Femur (tissue), 1 donor: ENCODE measurements at regions not wholly inside any gene's neighbourhood (a gene's known extent, or its start where the extent isn't known, plus 50 kb on each side); places are given as distances from the start of the nearest gene placed in this dataset.
"Not testable (repeated sequence)": the region's sequence is repeated elsewhere in the genome, so short reads cannot be mapped to it uniquely, and the experiment has no call there.

Experiments used
- DNase-seq: peaks from one replicate; pipeline ENCODE4 v3.0.0-alpha.2; 2017

- DNase-seq: no peak
Observed at GRCh38 chrX:125089761-125090445, 229.8 kb upstream of the TEX13C start.

GRCh38 chrX:125093852-125094251 is 225.8 kb upstream of the TEX13C start:
- DNase-seq: no peak

- DNase-seq: no peak
Observed at GRCh38 chrX:125094901-125095300, 224.8 kb upstream of the TEX13C start.

- DNase-seq: no peak
Observed at GRCh38 chrX:125096469-125096868, 223.2 kb upstream of the TEX13C start.

- DNase-seq: no peak
Observed at GRCh38 chrX:125096870-125097269, 222.8 kb upstream of the TEX13C start.

GRCh38 chrX:125101971-125102755 is 217.5 kb upstream of the TEX13C start:
- DNase-seq: no peak

DNA sequence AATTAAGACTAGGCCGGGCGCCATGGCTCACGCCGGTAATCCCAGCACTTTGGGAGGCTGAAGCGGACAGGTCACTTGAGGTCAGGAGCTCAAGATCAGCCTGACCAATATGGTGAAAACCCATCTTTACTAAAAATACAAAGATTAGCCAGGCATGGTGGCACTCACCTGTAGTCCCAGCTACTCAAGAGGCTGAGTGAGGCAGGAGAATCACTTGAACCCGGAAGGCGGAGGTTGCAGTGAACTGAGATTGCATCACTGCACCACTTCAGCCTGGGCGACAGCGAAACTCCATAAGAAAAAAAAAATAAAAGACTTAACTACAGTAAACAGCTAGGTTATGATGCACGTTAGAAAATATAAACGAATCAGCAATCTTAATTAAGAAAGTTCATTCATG is 216.0 kb upstream of the TEX13C start:
- DNase-seq: no peak

- no peak for DNase-seq
Observed at GRCh38 chrX:125108921-125109320, 210.8 kb upstream of the TEX13C start.

DNA sequence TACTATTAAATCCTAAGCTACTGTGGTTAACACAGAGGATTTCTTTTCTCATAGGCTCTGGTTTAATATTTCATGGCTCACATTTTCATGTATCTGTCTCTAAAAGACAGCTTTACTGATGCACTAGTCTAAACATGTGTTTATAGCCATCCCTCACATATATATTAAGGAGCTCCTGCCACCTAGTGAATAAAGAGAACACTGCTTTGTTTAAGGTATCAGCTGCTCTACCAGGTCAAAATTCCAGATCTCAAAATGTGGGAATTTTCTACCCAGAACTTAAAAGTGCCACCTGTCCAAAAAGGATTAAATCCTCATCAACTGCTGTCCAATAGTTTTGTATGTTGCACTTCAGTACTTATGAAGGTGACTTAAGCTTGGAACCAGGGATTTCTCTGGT is 188.5 kb upstream of the TEX13C start:
- DNase-seq: no peak

DNA sequence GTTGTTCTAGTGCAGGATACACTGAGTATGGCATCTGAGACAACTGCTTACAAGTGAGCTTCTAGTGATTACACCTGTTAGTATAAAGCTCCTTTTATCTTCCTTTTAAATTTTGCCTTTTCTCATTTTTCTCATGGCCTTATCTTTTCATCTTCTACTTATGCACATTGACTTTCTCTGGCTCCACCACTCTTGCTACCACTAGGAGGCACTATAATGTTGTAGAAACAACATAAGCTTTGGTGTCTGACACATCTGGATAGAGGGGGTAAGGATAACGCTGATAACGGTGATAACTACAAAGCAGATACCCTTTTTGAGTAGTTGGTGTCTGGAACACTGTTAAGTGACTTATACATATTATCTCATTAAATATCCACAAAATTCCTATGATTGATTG is 187.4 kb upstream of the TEX13C start:
- no peak for DNase-seq

GRCh38 chrX:125137521-125137920 is 182.2 kb upstream of the TEX13C start:
- DNase-seq: no peak

DNA sequence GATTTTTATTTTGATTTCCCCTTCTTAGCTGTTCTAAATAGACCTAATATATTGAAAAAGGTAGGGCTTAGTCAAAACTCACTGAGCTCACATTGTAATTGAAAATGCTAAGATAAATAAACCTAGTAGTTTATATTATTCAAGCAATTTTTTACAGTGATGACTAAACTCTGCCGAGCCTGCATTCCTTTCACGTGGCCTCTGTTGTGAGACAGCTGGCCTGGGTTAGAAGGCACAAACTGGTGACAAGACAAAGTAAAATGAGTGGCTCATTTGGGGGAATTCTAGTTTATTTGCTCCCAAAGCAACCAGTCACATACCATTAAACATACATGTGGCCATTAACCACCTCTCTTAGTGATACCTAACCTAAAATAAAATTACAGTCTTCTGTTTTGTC is 169.4 kb upstream of the TEX13C start:
- no peak for DNase-seq

- DNase-seq: no peak
Observed at GRCh38 chrX:125151146-125151545, 168.5 kb upstream of the TEX13C start.

DNA sequence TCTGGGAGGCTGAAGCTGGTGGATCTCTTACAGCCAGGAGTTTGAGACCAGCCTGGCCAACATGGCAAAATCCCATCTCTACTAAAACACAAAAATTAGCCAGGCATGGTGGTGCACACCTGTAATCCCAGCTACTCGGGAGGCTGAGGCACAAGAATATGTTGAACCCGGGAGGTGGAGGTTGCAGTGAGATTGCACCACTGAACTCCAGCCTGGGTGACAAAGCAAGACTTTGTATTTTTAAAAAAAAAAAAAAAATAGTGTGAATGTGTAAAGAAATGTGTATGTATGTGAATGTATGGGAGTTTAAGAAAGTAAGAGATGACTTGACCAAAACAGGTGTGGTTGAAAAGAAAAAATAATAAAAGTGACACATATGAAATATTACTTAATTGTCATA is 167.7 kb upstream of the TEX13C start:
- no peak for DNase-seq

DNA sequence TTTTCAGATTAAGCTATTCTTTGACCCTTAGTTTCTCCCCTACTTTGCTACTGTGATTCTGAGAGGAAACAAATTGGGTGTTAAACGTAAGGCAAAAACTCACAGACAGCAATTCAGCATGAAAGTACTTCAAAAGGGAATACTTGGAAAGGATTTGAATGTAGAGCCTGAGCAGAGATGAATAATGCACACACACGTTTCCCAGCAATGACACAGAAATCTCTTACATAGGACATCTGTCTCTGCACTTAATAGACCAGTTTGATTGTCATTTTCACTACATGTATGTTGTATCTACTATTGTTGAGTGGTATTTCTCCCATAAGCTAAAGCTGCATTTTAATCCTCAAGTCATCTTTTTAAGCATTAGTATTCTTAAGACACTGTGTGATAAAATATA is 166.1 kb upstream of the TEX13C start:
- no peak for DNase-seq

DNA sequence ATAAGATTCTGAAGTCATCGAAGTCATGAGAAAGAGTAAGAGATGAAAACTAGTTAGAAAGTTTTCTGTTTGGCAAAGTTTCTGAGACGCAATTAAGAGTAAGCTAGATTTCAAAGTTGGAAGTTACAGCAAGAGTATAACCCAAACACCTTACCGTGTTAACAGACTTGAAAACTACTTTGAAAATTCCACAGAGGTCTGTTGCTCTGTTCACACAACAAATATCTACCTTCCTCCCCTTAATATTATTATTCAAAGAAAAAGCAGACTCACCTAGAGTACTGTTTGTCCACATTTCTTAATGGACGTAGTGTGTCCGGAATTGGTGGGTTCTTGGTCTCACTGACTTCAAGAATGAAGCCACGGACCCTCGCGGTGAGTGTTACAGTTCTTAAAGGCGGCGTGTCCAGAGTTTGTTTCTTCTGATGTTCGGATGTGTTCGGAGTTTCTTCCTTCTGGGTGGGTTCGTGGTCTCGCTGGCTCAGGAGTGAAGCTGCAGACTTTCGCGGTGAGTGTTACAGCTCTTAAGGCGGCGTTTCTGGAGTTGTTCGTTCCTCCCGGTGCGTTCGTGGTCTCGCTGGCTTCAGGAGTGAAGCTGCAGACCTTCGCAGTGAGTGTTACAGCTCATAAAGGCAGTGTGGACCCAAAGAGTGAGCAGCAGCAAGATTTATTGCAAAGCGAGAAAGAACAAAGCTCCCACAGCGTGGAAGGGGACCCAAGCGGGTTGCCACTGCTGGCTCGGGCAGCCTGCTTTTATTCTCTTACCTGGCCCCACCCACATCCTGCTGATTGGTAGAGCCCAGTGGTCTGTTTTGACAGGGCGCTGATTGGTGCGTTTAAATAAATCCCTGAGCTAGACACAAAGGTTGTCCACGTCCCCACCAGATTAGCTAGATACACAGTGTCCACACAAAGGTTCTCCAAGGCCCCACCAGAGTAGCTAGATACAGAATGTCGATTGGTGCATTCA is 165.1 kb upstream of the TEX13C start:
- DNase-seq: not testable (repeated sequence)

- not testable (repeated sequence) for DNase-seq
Observed at GRCh38 chrX:125155296-125156033, 164.2 kb upstream of the TEX13C start.

DNA sequence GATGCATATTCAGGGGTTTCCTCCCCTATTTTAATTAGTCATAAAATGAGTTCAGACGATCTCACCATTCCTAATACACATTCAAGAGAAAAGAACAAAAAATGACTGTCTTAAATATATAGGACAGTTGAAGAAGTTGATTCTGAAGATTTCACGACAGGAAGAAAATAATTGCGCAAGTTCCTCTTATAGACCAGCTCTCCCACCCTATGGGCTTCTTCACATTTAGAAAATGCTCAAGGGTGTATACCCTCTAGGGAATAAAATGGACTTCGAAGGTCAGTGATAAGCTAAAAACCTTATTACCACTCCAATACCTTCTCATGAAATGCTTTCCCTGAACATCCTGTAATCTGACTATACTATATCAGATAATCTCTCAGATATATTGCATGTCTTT is 149.2 kb upstream of the TEX13C start:
- DNase-seq: no peak

DNA sequence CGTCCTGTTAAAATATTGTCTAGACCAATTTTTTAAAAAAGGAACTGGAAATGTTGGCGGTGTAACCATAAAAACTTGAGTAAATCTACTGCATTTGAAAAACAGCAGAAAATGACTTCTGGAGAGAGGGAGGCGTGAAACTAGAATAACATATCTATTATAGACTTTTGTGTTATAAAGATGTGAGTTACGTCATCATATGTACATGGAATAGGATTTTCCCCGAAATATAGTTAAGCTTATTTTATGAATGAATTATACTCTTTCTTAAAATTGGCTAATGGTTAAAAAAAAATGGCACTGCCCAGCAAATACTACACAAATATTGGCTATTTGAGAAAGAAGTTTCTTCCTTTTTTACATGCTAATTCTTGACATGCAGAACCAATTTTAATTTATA is 147.1 kb upstream of the TEX13C start:
- no peak for DNase-seq

GRCh38 chrX:125175991-125176584 is 143.6 kb upstream of the TEX13C start:
- no peak for DNase-seq

DNA sequence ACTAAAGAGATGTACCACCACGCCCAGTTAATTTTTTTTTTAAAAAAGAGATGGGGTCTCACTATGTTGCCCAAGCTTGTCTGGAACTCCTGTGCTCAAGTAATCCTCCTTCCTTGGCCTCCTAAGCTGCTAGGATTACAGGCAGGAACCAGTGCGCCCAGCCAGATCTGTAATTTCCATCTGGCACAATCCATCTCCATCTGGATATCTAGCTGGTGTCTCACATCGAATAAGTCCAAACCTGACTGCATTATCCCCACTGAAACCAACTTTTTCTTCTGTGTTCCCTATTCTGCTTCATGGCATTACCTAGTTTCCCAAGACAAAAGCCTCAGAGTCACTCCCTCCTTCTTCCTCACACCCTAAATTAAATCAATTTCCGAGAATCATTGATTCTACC is 125.8 kb upstream of the TEX13C start:
- DNase-seq: no peak

DNA sequence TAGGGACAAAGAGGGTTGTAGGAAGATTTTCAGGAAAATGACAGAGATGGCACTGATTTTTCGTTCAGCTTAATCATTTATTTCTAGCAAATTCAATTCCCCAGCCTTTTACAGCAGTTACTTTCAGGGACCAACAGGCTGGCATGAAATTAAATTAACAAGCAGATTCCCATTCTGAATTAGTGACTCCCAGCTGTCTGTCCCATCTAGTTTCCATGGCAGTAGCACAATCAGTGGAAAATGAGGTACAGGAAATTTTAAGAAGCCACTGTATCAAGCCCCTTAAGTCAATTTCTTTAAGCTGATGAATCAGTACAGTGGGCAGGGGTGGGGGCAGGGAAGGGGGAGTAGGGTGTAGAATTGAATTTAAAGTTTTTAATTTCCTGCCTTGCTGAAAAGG is 121.1 kb upstream of the TEX13C start:
- DNase-seq: no peak
